ENCODE measurements at regions not wholly inside any gene's neighbourhood (a gene's known extent, or its start where the extent isn't known, plus 50 kb on each side); places are given as distances from the start of the nearest gene placed in this dataset.

DNA sequence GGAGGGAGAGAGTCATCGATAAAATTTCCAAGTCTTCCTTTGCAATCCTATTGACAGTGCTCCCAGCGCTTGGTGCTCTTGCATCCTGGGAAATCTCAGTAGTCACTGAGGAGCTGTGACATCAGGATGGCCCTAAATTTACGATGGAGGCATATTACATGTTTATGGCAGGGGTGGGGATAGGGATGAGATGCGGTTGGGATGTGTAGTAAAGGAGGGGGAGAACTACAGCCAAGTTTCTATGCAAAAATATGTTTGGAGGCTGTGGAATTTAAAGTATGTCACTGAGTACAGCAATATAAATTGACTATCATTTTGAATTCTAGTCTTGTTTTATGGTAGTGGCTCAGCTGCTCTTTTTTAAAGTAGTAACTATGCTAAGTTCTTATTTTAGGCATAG lies 544.9 kb downstream of the PKHD1 start:
- Histone ChIP-seq H2BK120ac (ENCODE audit: low read depth, low read length) (no peak overlapping the region), H3K4me1 (ENCODE audit: control insufficient read depth, low read depth, low read length) (no peaks in the 10 kb centered on the region), H3K56ac (ENCODE audit: low read length) (no peak overlapping the region), H2AK5ac (ENCODE audit: low read length) (no peak overlapping the region), H3K4me2 (ENCODE audit: low read length) (no peak overlapping the region), H3K4me3 (ENCODE audit: low read length) (no peak overlapping the region), H2BK15ac (replicated peaks; ENCODE audit: low read depth) (no peak overlapping the region), H3K18ac (ENCODE audit: low read length) (no peak overlapping the region), H3K9ac (ENCODE audit: low read length) (no peak overlapping the region), H4K8ac (ENCODE audit: low read depth, low read length) (no peak overlapping the region), H3K27me3 (ENCODE audit: insufficient read depth, low read length, poor library complexity) (no peaks in the 10 kb centered on the region), H4K5ac (ENCODE audit: low read length) (no peak overlapping the region), H3K79me2 (ENCODE audit: control insufficient read depth, insufficient read depth, low read length) (no peaks in the 10 kb centered on the region), H3K36me3 (ENCODE audit: control insufficient read depth, insufficient read depth, low read length) (no peaks in the 10 kb centered on the region), H3K4ac (ENCODE audit: low read depth, low read length) (no peak overlapping the region), H3K23ac (ENCODE audit: low read length) (no peak overlapping the region), H3K79me1 (ENCODE audit: low read length) (no peaks in the 10 kb centered on the region), H3K27ac (ENCODE audit: low read depth, low read length) (no peak overlapping the region), H2BK5ac (ENCODE audit: low read length) (no peak overlapping the region)
- DNase-seq: no peak
- WGBS (ENCODE audit: extremely low coverage, insufficient coverage, low lambda C conversion rate): no CpG with 5 or more reads among the region's 4 CpGs

DNA sequence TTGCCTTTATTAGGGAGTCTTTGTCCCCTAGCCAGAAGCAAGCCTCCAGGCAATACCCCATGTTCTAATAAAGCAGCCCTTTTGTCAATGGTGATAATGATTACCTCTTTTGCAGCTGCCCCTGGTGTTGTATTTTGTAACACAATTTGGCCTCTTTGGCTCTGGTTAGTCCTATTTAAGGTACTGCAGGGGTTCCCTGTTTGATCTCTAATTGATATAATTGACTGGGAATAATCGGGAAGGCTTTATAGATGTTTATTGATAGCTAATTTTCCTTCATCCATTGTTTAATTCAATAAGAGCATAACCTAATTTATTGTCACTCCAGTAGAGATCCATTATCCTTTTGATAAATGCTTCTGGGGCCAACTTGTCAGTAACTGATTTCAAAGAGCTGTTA lies 537.2 kb downstream of the PKHD1 start:
- H2BK120ac ChIP-seq (ENCODE audit: low read depth, low read length): no peak overlapping the region
- no peak for DNase-seq
- H3K36me3 ChIP-seq (ENCODE audit: control insufficient read depth, insufficient read depth, low read length): no peaks in the 10 kb centered on the region
- H3K79me2 ChIP-seq (ENCODE audit: control insufficient read depth, insufficient read depth, low read length): no peaks in the 10 kb centered on the region
- no peak overlapping the region for H2AK5ac ChIP-seq (ENCODE audit: low read length)
- no peak overlapping the region for H3K56ac ChIP-seq (ENCODE audit: low read length)
- H3K79me1 ChIP-seq (ENCODE audit: low read length): no peaks in the 10 kb centered on the region
- no peak overlapping the region for H2BK5ac ChIP-seq (ENCODE audit: low read length)
- H3K4ac ChIP-seq (ENCODE audit: low read depth, low read length): no peak overlapping the region
- H4K8ac ChIP-seq (ENCODE audit: low read depth, low read length): no peak overlapping the region
- H3K4me2 ChIP-seq (ENCODE audit: low read length): no peak overlapping the region
- no peak overlapping the region for H2BK15ac ChIP-seq (replicated peaks; ENCODE audit: low read depth)
- H3K18ac ChIP-seq (ENCODE audit: low read length): no peak overlapping the region
- WGBS (ENCODE audit: extremely low coverage, insufficient coverage, low lambda C conversion rate): no CpG with 5 or more reads among the region's 1 CpG
- H4K5ac ChIP-seq (ENCODE audit: low read length): no peak overlapping the region
- no peak overlapping the region for H3K23ac ChIP-seq (ENCODE audit: low read length)
- no peak overlapping the region for H3K9ac ChIP-seq (ENCODE audit: low read length)
- no peak overlapping the region for H3K4me3 ChIP-seq (ENCODE audit: low read length)
- H3K27ac ChIP-seq (ENCODE audit: low read depth, low read length): no peak overlapping the region
- H3K4me1 ChIP-seq (ENCODE audit: control insufficient read depth, low read depth, low read length): peaks cover 3% of the 10 kb centered on the region
- H3K27me3 ChIP-seq (ENCODE audit: insufficient read depth, low read length, poor library complexity): no peaks in the 10 kb centered on the region

DNA sequence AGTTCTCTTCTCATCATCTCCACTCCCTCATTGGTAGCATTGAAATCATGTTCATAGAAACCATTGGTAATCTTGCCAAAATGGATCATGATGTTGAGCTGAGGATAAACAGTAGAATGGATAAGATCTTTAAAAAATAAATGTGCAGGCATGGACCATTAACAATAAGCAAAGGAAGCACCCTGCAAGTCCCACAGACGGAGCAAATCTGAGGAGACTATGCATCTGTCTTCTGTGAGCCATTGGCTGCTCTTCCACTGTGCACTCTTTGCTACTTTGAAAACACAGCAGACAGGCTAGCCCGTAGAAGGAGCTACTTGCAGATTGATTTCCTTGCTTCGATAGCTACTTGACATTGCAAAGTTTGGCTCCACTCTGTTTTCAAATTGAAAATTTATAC lies 535.0 kb downstream of the PKHD1 start:
- Histone ChIP-seq H2BK15ac (replicated peaks; ENCODE audit: low read depth) (no peak overlapping the region), H2AK5ac (ENCODE audit: low read length) (no peak overlapping the region), H3K27me3 (ENCODE audit: insufficient read depth, low read length, poor library complexity) (no peaks in the 10 kb centered on the region), H3K27ac (ENCODE audit: low read depth, low read length) (no peak overlapping the region), H3K4me3 (ENCODE audit: low read length) (no peak overlapping the region), H3K4ac (ENCODE audit: low read depth, low read length) (no peak overlapping the region), H3K79me1 (ENCODE audit: low read length) (no peaks in the 10 kb centered on the region), H3K9ac (ENCODE audit: low read length) (no peak overlapping the region), H3K36me3 (ENCODE audit: control insufficient read depth, insufficient read depth, low read length) (no peaks in the 10 kb centered on the region), H4K8ac (ENCODE audit: low read depth, low read length) (no peak overlapping the region), H3K79me2 (ENCODE audit: control insufficient read depth, insufficient read depth, low read length) (no peaks in the 10 kb centered on the region), H2BK120ac (ENCODE audit: low read depth, low read length) (no peak overlapping the region), H3K4me2 (ENCODE audit: low read length) (no peak overlapping the region), H2BK5ac (ENCODE audit: low read length) (no peak overlapping the region), H3K23ac (ENCODE audit: low read length) (no peak overlapping the region), H3K56ac (ENCODE audit: low read length) (no peak overlapping the region), H4K5ac (ENCODE audit: low read length) (no peak overlapping the region), H3K4me1 (ENCODE audit: control insufficient read depth, low read depth, low read length) (peaks cover 3% of the 10 kb centered on the region), H3K18ac (ENCODE audit: low read length) (no peak overlapping the region)
- no CpG with 5 or more reads among the region's 3 CpGs for WGBS (ENCODE audit: extremely low coverage, insufficient coverage, low lambda C conversion rate)
- no peak for DNase-seq

DNA sequence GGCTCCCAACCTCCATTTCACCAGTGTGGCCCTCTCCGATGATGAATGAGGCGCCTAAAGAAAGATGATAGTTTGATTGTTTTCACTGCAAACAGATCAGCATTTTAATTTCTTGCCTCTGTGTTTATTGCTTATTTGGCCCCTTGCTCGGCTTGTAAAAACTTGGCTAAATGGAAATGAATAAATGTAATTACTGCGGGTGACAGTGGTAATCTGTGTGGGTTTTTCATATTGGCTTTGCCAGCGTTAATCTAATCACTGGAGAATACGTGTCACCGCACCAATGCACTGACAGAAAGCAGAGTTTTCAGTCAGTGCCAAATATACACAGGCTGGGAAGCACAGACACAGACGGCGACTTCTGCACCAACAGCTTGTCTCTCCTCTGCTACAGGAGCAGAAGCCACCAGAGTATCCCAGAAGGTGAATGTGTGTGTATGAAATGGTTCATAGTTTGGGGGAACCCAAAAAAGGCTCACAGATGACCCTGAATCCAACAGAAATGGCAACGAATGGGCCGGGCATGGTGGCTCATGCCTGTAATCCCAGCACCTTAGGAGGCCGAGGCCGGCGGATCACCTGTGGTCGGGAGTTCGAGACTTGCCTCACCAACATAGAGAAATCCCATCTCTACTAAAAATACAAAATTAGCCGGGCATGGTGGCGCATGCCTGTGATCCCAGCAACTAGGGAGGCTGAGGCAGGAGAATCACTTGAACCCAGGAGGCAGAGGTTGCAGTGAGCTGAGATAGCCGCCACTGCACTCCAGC lies 534.0 kb downstream of the PKHD1 start:
- Histone ChIP-seq H3K36me3 (ENCODE audit: control insufficient read depth, insufficient read depth, low read length) (no peaks in the 10 kb centered on the region), H3K79me1 (ENCODE audit: low read length) (no peaks in the 10 kb centered on the region), H2BK5ac (ENCODE audit: low read length) (no peak overlapping the region)

DNA sequence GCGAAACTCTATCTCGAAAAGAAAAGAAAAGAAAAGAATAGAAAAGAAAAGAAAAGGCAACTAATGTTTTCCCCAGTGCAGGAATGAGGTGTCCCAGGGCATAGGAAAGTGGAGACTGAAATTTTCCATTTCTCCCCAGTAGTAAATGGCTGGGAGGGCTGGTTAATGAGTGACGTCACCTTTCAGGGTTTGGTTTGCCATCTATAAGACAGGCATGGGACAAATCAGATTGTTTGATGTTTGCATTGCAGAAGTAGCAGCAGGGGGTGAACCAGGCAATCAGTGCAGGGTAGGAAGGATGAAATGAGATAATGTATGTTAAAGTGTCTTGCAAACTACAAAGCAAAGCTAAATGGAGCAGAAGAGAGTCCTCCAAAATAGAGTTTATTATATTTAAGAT lies 533.4 kb downstream of the PKHD1 start:
- Histone ChIP-seq H2BK120ac (ENCODE audit: low read depth, low read length) (no peak overlapping the region), H3K27me3 (ENCODE audit: insufficient read depth, low read length, poor library complexity) (no peaks in the 10 kb centered on the region), H3K36me3 (ENCODE audit: control insufficient read depth, insufficient read depth, low read length) (no peaks in the 10 kb centered on the region), H3K27ac (ENCODE audit: low read depth, low read length) (no peak overlapping the region), H4K8ac (ENCODE audit: low read depth, low read length) (no peak overlapping the region), H3K9ac (ENCODE audit: low read length) (no peak overlapping the region), H3K4me2 (ENCODE audit: low read length) (no peak overlapping the region), H2BK15ac (replicated peaks; ENCODE audit: low read depth) (no peak overlapping the region), H2BK5ac (ENCODE audit: low read length) (no peak overlapping the region), H3K4me1 (ENCODE audit: control insufficient read depth, low read depth, low read length) (peaks cover 3% of the 10 kb centered on the region), H3K79me2 (ENCODE audit: control insufficient read depth, insufficient read depth, low read length) (no peaks in the 10 kb centered on the region), H4K5ac (ENCODE audit: low read length) (no peak overlapping the region), H3K4ac (ENCODE audit: low read depth, low read length) (no peak overlapping the region), H3K23ac (ENCODE audit: low read length) (no peak overlapping the region), H3K4me3 (ENCODE audit: low read length) (no peak overlapping the region), H3K79me1 (ENCODE audit: low read length) (no peaks in the 10 kb centered on the region), H2AK5ac (ENCODE audit: low read length) (no peak overlapping the region), H3K56ac (ENCODE audit: low read length) (no peak overlapping the region), H3K18ac (ENCODE audit: low read length) (no peak overlapping the region)
- DNase-seq: peak; percentile 56
- WGBS (ENCODE audit: extremely low coverage, insufficient coverage, low lambda C conversion rate): no CpG with 5 or more reads among the region's 3 CpGs

More for the DNA sequence above, 534.0 kb downstream of the PKHD1 start:
- no peak overlapping the region for H2BK15ac ChIP-seq (replicated peaks; ENCODE audit: low read depth)
- H2AK5ac ChIP-seq (ENCODE audit: low read length): no peak overlapping the region
- no peak overlapping the region for H3K23ac ChIP-seq (ENCODE audit: low read length)
- H2BK120ac ChIP-seq (ENCODE audit: low read depth, low read length): no peak overlapping the region
- H4K5ac ChIP-seq (ENCODE audit: low read length): no peak overlapping the region
- no CpG with 5 or more reads among the region's 19 CpGs for WGBS (ENCODE audit: extremely low coverage, insufficient coverage, low lambda C conversion rate)
- H3K4ac ChIP-seq (ENCODE audit: low read depth, low read length): no peak overlapping the region
- H3K56ac ChIP-seq (ENCODE audit: low read length): no peak overlapping the region
- H3K27me3 ChIP-seq (ENCODE audit: insufficient read depth, low read length, poor library complexity): no peaks in the 10 kb centered on the region
- H3K27ac ChIP-seq (ENCODE audit: low read depth, low read length): no peak overlapping the region
- H3K4me1 ChIP-seq (ENCODE audit: control insufficient read depth, low read depth, low read length): peaks cover 3% of the 10 kb centered on the region
- no peak overlapping the region for H3K9ac ChIP-seq (ENCODE audit: low read length)
- H4K8ac ChIP-seq (ENCODE audit: low read depth, low read length): no peak overlapping the region
- H3K79me2 ChIP-seq (ENCODE audit: control insufficient read depth, insufficient read depth, low read length): no peaks in the 10 kb centered on the region
- H3K4me2 ChIP-seq (ENCODE audit: low read length): no peak overlapping the region
- no peak overlapping the region for H3K18ac ChIP-seq (ENCODE audit: low read length)
- no peak for DNase-seq
- no peak overlapping the region for H3K4me3 ChIP-seq (ENCODE audit: low read length)

DNA sequence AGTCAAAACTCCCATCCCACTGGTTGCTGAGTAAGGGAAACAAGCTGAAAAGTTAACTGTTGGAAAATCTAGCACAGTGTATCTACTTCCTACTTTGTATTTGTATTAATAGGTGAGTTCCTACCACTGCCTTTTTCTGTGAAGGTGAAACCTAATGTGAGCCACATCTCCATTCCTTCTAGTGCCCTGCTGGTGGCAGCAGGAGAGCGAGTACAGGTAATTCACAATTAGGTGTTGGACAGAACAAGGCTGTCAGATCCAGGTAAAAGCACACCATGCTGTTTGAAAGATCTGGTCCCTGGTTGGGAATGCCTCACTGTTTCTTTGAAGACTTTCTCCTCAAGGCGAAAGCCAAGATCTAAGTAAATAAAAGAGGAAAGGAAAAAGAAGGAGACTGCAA lies 528.4 kb downstream of the PKHD1 start:
- H3K4me1 ChIP-seq (ENCODE audit: control insufficient read depth, low read depth, low read length): peaks cover 1% of the 10 kb centered on the region
- no CpG with 5 or more reads among the region's 2 CpGs for WGBS (ENCODE audit: extremely low coverage, insufficient coverage, low lambda C conversion rate)
- H3K79me2 ChIP-seq (ENCODE audit: control insufficient read depth, insufficient read depth, low read length): no peaks in the 10 kb centered on the region
- H3K36me3 ChIP-seq (ENCODE audit: control insufficient read depth, insufficient read depth, low read length): no peaks in the 10 kb centered on the region
- H3K18ac ChIP-seq (ENCODE audit: low read length): no peak overlapping the region
- H2BK5ac ChIP-seq (ENCODE audit: low read length): no peak overlapping the region
- H4K5ac ChIP-seq (ENCODE audit: low read length): no peak overlapping the region
- H3K56ac ChIP-seq (ENCODE audit: low read length): no peak overlapping the region
- H3K4me2 ChIP-seq (ENCODE audit: low read length): no peak overlapping the region
- no peak overlapping the region for H2BK120ac ChIP-seq (ENCODE audit: low read depth, low read length)
- no peak overlapping the region for H4K8ac ChIP-seq (ENCODE audit: low read depth, low read length)
- peak; percentile 36 for DNase-seq
- no peak overlapping the region for H3K9ac ChIP-seq (ENCODE audit: low read length)
- no peak overlapping the region for H3K4me3 ChIP-seq (ENCODE audit: low read length)
- H3K27me3 ChIP-seq (ENCODE audit: insufficient read depth, low read length, poor library complexity): no peaks in the 10 kb centered on the region
- H2BK15ac ChIP-seq (replicated peaks; ENCODE audit: low read depth): no peak overlapping the region
- no peaks in the 10 kb centered on the region for H3K79me1 ChIP-seq (ENCODE audit: low read length)
- H3K27ac ChIP-seq (ENCODE audit: low read depth, low read length): no peak overlapping the region
- H3K23ac ChIP-seq (ENCODE audit: low read length): no peak overlapping the region
- H3K4ac ChIP-seq (ENCODE audit: low read depth, low read length): no peak overlapping the region
- H2AK5ac ChIP-seq (ENCODE audit: low read length): no peak overlapping the region

All from mesendoderm (in vitro differentiated cells).